ENCODE measurements at regions not wholly inside any gene's neighbourhood (a gene's known extent, or its start where the extent isn't known, plus 50 kb on each side); places are given as distances from the start of the nearest gene placed in this dataset.

DNA sequence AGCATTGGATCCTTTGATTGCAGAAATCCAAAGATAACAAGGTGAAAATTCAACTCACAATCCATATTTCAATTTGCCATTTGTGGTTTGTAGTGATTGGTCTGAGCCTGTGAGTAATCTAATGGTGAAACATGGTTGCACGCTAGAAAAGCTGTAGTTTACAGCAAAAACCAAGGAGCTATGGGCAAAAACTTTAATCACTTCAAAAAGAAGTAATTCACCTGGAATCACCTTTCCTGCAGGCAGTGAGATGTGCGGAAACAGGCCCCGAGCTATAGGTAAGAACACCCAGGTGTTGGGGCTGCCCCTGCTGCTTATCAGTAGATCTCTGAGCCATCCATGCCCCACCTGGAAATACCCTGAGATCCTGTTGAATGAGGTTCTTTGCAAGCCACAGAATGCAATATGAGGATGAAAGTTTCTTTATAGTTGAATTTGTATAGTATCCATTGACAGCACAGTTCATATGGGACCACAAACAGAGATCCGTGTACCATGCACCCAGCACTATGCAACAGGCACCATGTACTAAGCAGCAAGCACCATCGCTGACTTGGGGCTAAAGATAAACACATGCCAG is 208.2 kb downstream of the SPP2 start:
- Histone ChIP-seq H3K4me2 (ENCODE audit: extremely low read depth, insufficient read depth, low read length) (peak overlapping the region; percentile 87), H3K4me1 (ENCODE audit: control insufficient read depth, extremely low read depth, insufficient read depth, low read length) (peaks cover 11% of the 10 kb centered on the region), H3K27ac (ENCODE audit: insufficient read depth, low read length) (peak overlapping the region; percentile 87), H3K9ac (ENCODE audit: insufficient read depth, low read length) (no peak overlapping the region), H3K79me2 (ENCODE audit: control insufficient read depth, insufficient read depth, low read length) (no peaks in the 10 kb centered on the region), H2AFZ (ENCODE audit: low read length) (no peak overlapping the region), H3K9me3 (ENCODE audit: control insufficient read depth, insufficient read depth, low read depth, low read length) (no peaks in the 10 kb centered on the region), H3K4me3 (replicated peaks in 1 of 4; ENCODE audit: control extremely low read depth in 1 of 4, insufficient read depth in 1 of 4, low read depth in 3 of 4, low read length in 4 of 4) (no peak overlapping the region), H3K36me3 (ENCODE audit: control insufficient read depth, insufficient read depth, low read length) (no peaks in the 10 kb centered on the region), H4K20me1 (ENCODE audit: control insufficient read depth, extremely low read depth, insufficient read depth, low read length) (no peaks in the 10 kb centered on the region), H3K27me3 (ENCODE audit: control insufficient read depth, insufficient read depth, low read length) (no peaks in the 10 kb centered on the region)
- TF ChIP-seq, protein P1, sequence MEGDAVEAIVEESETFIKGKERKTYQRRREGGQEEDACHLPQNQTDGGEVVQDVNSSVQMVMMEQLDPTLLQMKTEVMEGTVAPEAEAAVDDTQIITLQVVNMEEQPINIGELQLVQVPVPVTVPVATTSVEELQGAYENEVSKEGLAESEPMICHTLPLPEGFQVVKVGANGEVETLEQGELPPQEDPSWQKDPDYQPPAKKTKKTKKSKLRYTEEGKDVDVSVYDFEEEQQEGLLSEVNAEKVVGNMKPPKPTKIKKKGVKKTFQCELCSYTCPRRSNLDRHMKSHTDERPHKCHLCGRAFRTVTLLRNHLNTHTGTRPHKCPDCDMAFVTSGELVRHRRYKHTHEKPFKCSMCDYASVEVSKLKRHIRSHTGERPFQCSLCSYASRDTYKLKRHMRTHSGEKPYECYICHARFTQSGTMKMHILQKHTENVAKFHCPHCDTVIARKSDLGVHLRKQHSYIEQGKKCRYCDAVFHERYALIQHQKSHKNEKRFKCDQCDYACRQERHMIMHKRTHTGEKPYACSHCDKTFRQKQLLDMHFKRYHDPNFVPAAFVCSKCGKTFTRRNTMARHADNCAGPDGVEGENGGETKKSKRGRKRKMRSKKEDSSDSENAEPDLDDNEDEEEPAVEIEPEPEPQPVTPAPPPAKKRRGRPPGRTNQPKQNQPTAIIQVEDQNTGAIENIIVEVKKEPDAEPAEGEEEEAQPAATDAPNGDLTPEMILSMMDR (conservative IDR thresholded peaks at IDR 0.05 in 1 of 2, IDR thresholded peaks at IDR 0.05 in 1 of 2; ENCODE audit: low read depth in 1 of 2, low read length in 2 of 2), result no peak
- no peak for TF ChIP-seq EZH2 (IDR thresholded peaks at IDR 0.05; ENCODE audit: low read length, missing control alignments)
- DNase-seq (ENCODE audit: low read depth in 2 of 2), result no peak

DNA sequence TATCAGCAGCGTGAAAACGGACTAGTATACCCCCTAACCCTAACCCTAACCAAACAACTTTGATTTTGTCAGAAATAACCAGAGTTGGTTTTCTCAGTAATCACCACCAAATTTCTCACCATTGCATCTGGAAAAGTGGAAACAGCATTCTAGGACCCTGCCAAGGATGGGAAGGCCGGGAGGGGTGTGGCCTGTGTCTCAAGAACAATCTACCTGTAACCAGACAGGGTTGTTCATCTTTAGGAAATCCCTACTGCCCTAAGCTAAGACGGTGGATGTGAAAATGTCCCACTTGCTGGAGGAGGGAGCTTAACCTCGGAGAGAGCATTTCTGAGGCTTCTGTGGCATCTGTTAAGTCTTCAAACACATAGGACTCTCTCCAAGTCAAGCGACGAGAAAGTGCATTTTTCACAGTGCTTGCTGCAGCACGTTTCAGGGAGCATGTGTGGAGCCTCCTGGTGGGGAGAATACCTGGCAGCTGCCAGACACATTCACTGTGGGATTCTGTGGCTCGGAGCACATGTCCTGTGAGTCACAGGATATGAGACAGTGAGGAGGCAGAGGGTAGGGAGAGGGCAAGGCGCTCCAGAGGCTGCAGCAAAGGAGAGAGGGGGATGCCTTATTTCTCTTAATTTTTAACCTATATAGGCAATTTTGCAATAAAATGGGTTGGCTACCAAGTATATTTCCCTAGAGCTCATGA is 207.5 kb downstream of the SPP2 start:
- Histone ChIP-seq H3K4me3 (replicated peaks in 1 of 4; ENCODE audit: control extremely low read depth in 1 of 4, insufficient read depth in 1 of 4, low read depth in 3 of 4, low read length in 4 of 4) (no peak overlapping the region), H2AFZ (ENCODE audit: low read length) (no peak overlapping the region), H4K20me1 (ENCODE audit: control insufficient read depth, extremely low read depth, insufficient read depth, low read length) (no peaks in the 10 kb centered on the region), H3K4me1 (ENCODE audit: control insufficient read depth, extremely low read depth, insufficient read depth, low read length) (peaks cover 11% of the 10 kb centered on the region), H3K27ac (ENCODE audit: insufficient read depth, low read length) (peak overlapping the region; percentile 87), H3K36me3 (ENCODE audit: control insufficient read depth, insufficient read depth, low read length) (no peaks in the 10 kb centered on the region), H3K79me2 (ENCODE audit: control insufficient read depth, insufficient read depth, low read length) (no peaks in the 10 kb centered on the region), H3K9ac (ENCODE audit: insufficient read depth, low read length) (no peak overlapping the region), H3K9me3 (ENCODE audit: control insufficient read depth, insufficient read depth, low read depth, low read length) (no peaks in the 10 kb centered on the region), H3K4me2 (ENCODE audit: extremely low read depth, insufficient read depth, low read length) (no peak overlapping the region), H3K27me3 (ENCODE audit: control insufficient read depth, insufficient read depth, low read length) (no peaks in the 10 kb centered on the region)
- no peak for TF ChIP-seq EZH2 (IDR thresholded peaks at IDR 0.05; ENCODE audit: low read length, missing control alignments)
- TF ChIP-seq, protein P1 (conservative IDR thresholded peaks at IDR 0.05 in 1 of 2, IDR thresholded peaks at IDR 0.05 in 1 of 2; ENCODE audit: low read depth in 1 of 2, low read length in 2 of 2), result peak; percentile 63 to 76
- peak; percentile 95 to 99 for DNase-seq (ENCODE audit: low read depth in 2 of 2)

DNA sequence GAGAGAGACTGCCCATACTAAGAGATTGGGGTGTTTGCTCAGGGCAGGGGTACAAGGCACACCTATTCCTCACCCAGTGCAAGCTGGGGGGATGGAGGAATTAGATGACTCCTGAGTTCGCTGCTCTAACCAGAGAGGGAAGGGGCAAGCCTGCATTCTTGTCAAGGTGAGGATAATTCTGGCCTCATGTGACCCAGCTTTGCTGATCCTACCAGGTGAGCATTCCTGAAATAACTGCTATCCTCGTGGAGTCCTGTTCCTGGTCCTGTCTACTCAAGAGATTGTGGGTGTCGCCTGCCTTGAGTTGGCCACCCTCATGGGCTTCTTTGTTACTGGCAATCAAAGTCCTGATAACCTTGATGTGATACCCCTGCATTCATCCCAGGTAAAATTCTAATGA is 206.0 kb downstream of the SPP2 start:
- TF ChIP-seq, protein P1 (conservative IDR thresholded peaks at IDR 0.05 in 1 of 2, IDR thresholded peaks at IDR 0.05 in 1 of 2; ENCODE audit: low read depth in 1 of 2, low read length in 2 of 2), result no peak
- TF ChIP-seq EZH2 (IDR thresholded peaks at IDR 0.05; ENCODE audit: low read length, missing control alignments), result no peak
- Histone ChIP-seq H3K27ac (ENCODE audit: insufficient read depth, low read length) (no peak overlapping the region), H3K9me3 (ENCODE audit: control insufficient read depth, insufficient read depth, low read depth, low read length) (no peaks in the 10 kb centered on the region), H3K4me2 (ENCODE audit: extremely low read depth, insufficient read depth, low read length) (no peak overlapping the region), H3K4me1 (ENCODE audit: control insufficient read depth, extremely low read depth, insufficient read depth, low read length) (peaks cover 15% of the 10 kb centered on the region), H2AFZ (ENCODE audit: low read length) (no peak overlapping the region), H3K79me2 (ENCODE audit: control insufficient read depth, insufficient read depth, low read length) (no peaks in the 10 kb centered on the region), H3K27me3 (ENCODE audit: control insufficient read depth, insufficient read depth, low read length) (no peaks in the 10 kb centered on the region), H4K20me1 (ENCODE audit: control insufficient read depth, extremely low read depth, insufficient read depth, low read length) (no peaks in the 10 kb centered on the region), H3K4me3 (replicated peaks in 1 of 4; ENCODE audit: control extremely low read depth in 1 of 4, insufficient read depth in 1 of 4, low read depth in 3 of 4, low read length in 4 of 4) (no peak overlapping the region), H3K36me3 (ENCODE audit: control insufficient read depth, insufficient read depth, low read length) (no peaks in the 10 kb centered on the region), H3K9ac (ENCODE audit: insufficient read depth, low read length) (no peak overlapping the region)
- no peak for DNase-seq (ENCODE audit: low read depth in 2 of 2)

All from fibroblast of lung (primary cell).